K562 (cell line): ENCODE measurements at regions not wholly inside any gene's neighbourhood (a gene's known extent, or its start where the extent isn't known, plus 50 kb on each side); places are given as distances from the start of the nearest gene placed in this dataset.

Source experiments
- ATAC-seq: fragments of 200-7000 bp; cut with Tn5 transposase; 3 replicates; pipeline ENCODE4 v1.9.1; 2020; ENCODE audit warnings: moderate library complexity
- BruUV-seq: library from RNA; stranded (reverse); fragments of 400-500 nt; replicated peaks from 2 replicates; lab custom pipeline; 2021; lab: Mats Ljungman, UMichigan
- CTCF ChIA-PET: fragments of 300-600 bp; formaldehyde crosslinking; extraction: SDS; loops from one replicate; lab custom pipeline; 2021; ENCODE audit warnings: low intra/inter-chr PET ratio; lab: Yijun Ruan, JAX
- POLR2A ChIA-PET: fragments of 300-600, 350-650 bp; sonication (Branson Sonifier 250); formaldehyde crosslinking; extraction: SDS; loops from one replicate; lab custom pipeline; 2021; ENCODE audit warnings: antibody characterized with exemption, inconsistent platforms; lab: Yijun Ruan, JAX
- DNase-seq, 4 experiments: peaks; one replicate each; pipeline versions ENCODE4 v3.0.0 to v3.0.0-alpha.2; 2011 to 2018; ENCODE audit warnings: low spot score in 3 of 4, mixed read lengths in 3 of 4; ENCODE audit errors: extremely low read depth in 1 of 4
- FAIRE-seq: peaks from 2 replicates; lab custom pipeline; 2011; peaks lifted over from hg19 to GRCh38; lab: Jason Lieb, UNC
- H2AFZ ChIP-seq: 2 replicates; pipeline ENCODE4 v1.6.0; 2011; ENCODE audit warnings: low read depth, low read length, control low read depth, inconsistent platforms
- H3K27ac ChIP-seq: fragments of 200-600 bp; 3 replicates; pipeline ENCODE4 v1.8.0; 2011; ENCODE audit warnings: low read depth, mild to moderate bottlenecking, control low read depth, inconsistent platforms, low read length, moderate library complexity, mixed read lengths; ENCODE audit errors: extremely low read depth
- H3K27me3 ChIP-seq, 2 experiments: fragments of 300-600 bp in 1 of 2; 2 replicates in 1 of 2; 3 replicates in 1 of 2; pipeline versions ENCODE4 v1.6.0 to v1.8.0; 2011; ENCODE audit warnings: inconsistent platforms in 2 of 2, low read length in 2 of 2, mild to moderate bottlenecking in 1 of 2, mixed read lengths in 1 of 2, moderate library complexity in 1 of 2; ENCODE audit not compliant: control insufficient read depth in 2 of 2, insufficient read depth in 2 of 2
- H3K36me3 ChIP-seq: fragments of 300-600 bp; 3 replicates; pipeline ENCODE4 v1.8.0; 2011; ENCODE audit warnings: mild to moderate bottlenecking, low read length, inconsistent platforms; ENCODE audit not compliant: control insufficient read depth, insufficient read depth
- H3K4me1 ChIP-seq, 2 experiments: fragments of 200-600 bp in 1 of 2; replicated peaks in 1 of 2; 2 replicates in 1 of 2; 3 replicates in 1 of 2; pipeline versions ENCODE4 v1.5.1 to v1.8.0; 2011; ENCODE audit warnings: inconsistent platforms in 2 of 2, low read length in 2 of 2, mild to moderate bottlenecking in 1 of 2, mixed read lengths in 1 of 2, moderate library complexity in 1 of 2; ENCODE audit not compliant: control insufficient read depth in 2 of 2, insufficient read depth in 2 of 2
- H3K4me2 ChIP-seq: 2 replicates; pipeline ENCODE4 v1.6.1; 2011; ENCODE audit warnings: low read length, control low read depth, inconsistent platforms, mixed read lengths; ENCODE audit not compliant: insufficient read depth
- H3K4me3 ChIP-seq: fragments of 200-600 bp; sonication (generic), shearing (Covaris generic); 2 replicates; pipeline ENCODE4 v1.5.1; 2016; ENCODE audit warnings: control low read depth, inconsistent platforms
- H3K79me2 ChIP-seq: fragments of 200-600 bp; 3 replicates; pipeline ENCODE4 v1.8.0; 2011; ENCODE audit warnings: low read length, inconsistent platforms; ENCODE audit not compliant: control insufficient read depth, insufficient read depth
- H3K9ac ChIP-seq, 2 experiments: 2 replicates each; pipeline versions ENCODE4 v1.6.0 to v1.6.1; 2011; ENCODE audit warnings: low read depth in 2 of 2, low read length in 2 of 2, control low read depth in 1 of 2, inconsistent platforms in 1 of 2, mild to moderate bottlenecking in 1 of 2, mixed read lengths in 1 of 2; ENCODE audit not compliant: insufficient read depth in 1 of 2
- H3K9me1 ChIP-seq: one replicate; pipeline ENCODE4 v1.6.0; 2011; ENCODE audit warnings: inconsistent platforms, mild to moderate bottlenecking, low read length, moderate library complexity; ENCODE audit not compliant: control insufficient read depth, insufficient read depth
- H3K9me3 ChIP-seq: replicated peaks from 2 replicates; pipeline ENCODE4 v1.5.1; 2011; ENCODE audit warnings: low read depth, low read length, inconsistent platforms; ENCODE audit not compliant: control insufficient read depth, insufficient read depth
- H4K20me1 ChIP-seq: replicated peaks from 2 replicates; pipeline ENCODE4 v1.6.1; 2011; ENCODE audit warnings: low read length, inconsistent platforms, mixed read lengths; ENCODE audit not compliant: control insufficient read depth, insufficient read depth
- CBX1 ChIP-seq: sonication (generic); IDR thresholded peaks from 2 replicates; pipeline ENCODE4 v1.6.1; 2016; ENCODE audit warnings: antibody characterized with exemption, low read depth, mild to moderate bottlenecking
- CBX2 ChIP-seq: fragments of 200-600 bp; sonication (generic); IDR thresholded peaks from one replicate; pipeline ENCODE4 v1.6.1; 2012; ENCODE audit warnings: mild to moderate bottlenecking, low read length, inconsistent platforms; ENCODE audit not compliant: insufficient read depth, poor library complexity, severe bottlenecking
- FIP1L1 ChIP-seq: fragments of 200-400 bp; formaldehyde crosslinking; IDR thresholded peaks from 2 replicates; pipeline ENCODE4 v1.6.1; 2018; ENCODE audit warnings: mild to moderate bottlenecking, low read depth, low read length; ENCODE audit not compliant: poor library complexity, severe bottlenecking
- FOXJ2 ChIP-seq: fragments of 200-800 bp; sonication (Bioruptor generic); IDR thresholded peaks from 2 replicates; pipeline ENCODE4 v1.6.1; 2016; ENCODE audit warnings: missing genetic modification characterization, missing compliant biosample characterization
- GATAD2A ChIP-seq: fragments of 450-650 bp; IDR thresholded peaks from 2 replicates; pipeline ENCODE4 v1.6.1; 2017
- LARP7 ChIP-seq: fragments of 450-650 bp; IDR thresholded peaks from 2 replicates; pipeline ENCODE4 v1.6.1; 2016
- NBN ChIP-seq: fragments of 450-650 bp; IDR thresholded peaks from 2 replicates; pipeline ENCODE4 v1.6.1; 2016; ENCODE audit warnings: low read depth, mild to moderate bottlenecking
- POLR2H ChIP-seq: IDR thresholded peaks from 2 replicates; pipeline ENCODE4 v1.6.1; 2016; ENCODE audit warnings: missing genetic modification characterization, low read depth, mild to moderate bottlenecking, control low read depth, missing compliant biosample characterization, moderate library complexity
- RCOR1 ChIP-seq, 2 experiments: IDR thresholded peaks; 2 replicates each; pipeline ENCODE4 v1.6.1; 2012; ENCODE audit warnings: low read depth in 2 of 2, low read length in 2 of 2, borderline replicate concordance in 1 of 2, improper control_type of control experiment in 1 of 2
- RUNX1 ChIP-seq: sonication (generic); IDR thresholded peaks from 2 replicates; pipeline ENCODE4 v1.6.1; 2016; ENCODE audit warnings: antibody characterized with exemption, low read depth
- SPI1 ChIP-seq: IDR thresholded peaks from 2 replicates; pipeline ENCODE4 v1.6.1; 2011; ENCODE audit warnings: low read depth, low read length, control low read depth, borderline replicate concordance
- SRSF7 ChIP-seq: fragments of 200-400 bp; formaldehyde crosslinking; optimal IDR thresholded peaks from 2 replicates; pipeline ENCODE3; 2017; ENCODE audit warnings: mild to moderate bottlenecking, low read depth, low read length
- ZNF224 ChIP-seq: sonication (generic); formaldehyde crosslinking; IDR thresholded peaks from 2 replicates; pipeline ENCODE4 v1.8.0; 2022; ENCODE audit warnings: mild to moderate bottlenecking, missing genetic modification reagents
- ZNF512 ChIP-seq: IDR thresholded peaks from 2 replicates; pipeline ENCODE4 v1.6.1; 2016; ENCODE audit warnings: missing genetic modification characterization, missing compliant biosample characterization
- WGBS: fragments of 100-300 bp; shearing (Covaris generic); methylation state at CpG from one replicate; pipeline ENCODE4 v1.1.6; 2016; ENCODE audit warnings: low coverage, mixed read lengths; ENCODE audit not compliant: insufficient coverage; ENCODE audit errors: missing lambda C conversion rate; 5-methylcytosine and 5-hydroxymethylcytosine counted together
- in situ Hi-C: fragments of 300-500 bp; cut with MboI; formaldehyde crosslinking; loops from 4 replicates; pipeline ENCODE4 v1.15.0; 2018; ENCODE audit warnings: inconsistent platforms, mixed read lengths
- intact Hi-C: fragments of 100-400 bp; cut with micrococcal nuclease; formaldehyde crosslinking; loops from 2 replicates; pipeline ENCODE4 v1.14.2; 2022

- no peaks in the 10 kb centered on the region for H3K4me1 ChIP-seq
- no peaks in the 10 kb centered on the region for H4K20me1 ChIP-seq
- peaks cover 3 to 15% of the 10 kb centered on the region in 2 experiments; a peak in 4 of 5 replicates for H3K27me3 ChIP-seq
- no peak for DNase-seq
- POLR2A ChIA-PET, result interaction anchor here (0.5 kb wide), 1 partner anchor 14 kb away, joined by 3 read pairs; no protein-coding TSS in a partner anchor
- CTCF ChIA-PET, result no interaction called here
- BruUV-seq, result no TSS peak
- H3K27ac ChIP-seq, result no peak overlapping the region
- intact Hi-C loops (no loop called here), in situ Hi-C loops (no loop called here)
- TF ChIP-seq CBX1, result no peak
- no peak for TF ChIP-seq FOXJ2 (tag)
- H2AFZ ChIP-seq, result no peak overlapping the region
- ATAC-seq, result no peak
- FAIRE-seq, result no peak
- no peaks in the 10 kb centered on the region for H3K36me3 ChIP-seq
- no peak overlapping the region for H3K9ac ChIP-seq
- WGBS, result 0% methylated on average over 2 of the region's 4 CpGs
- no peak overlapping the region for H3K4me2 ChIP-seq
- no peaks in the 10 kb centered on the region for H3K9me3 ChIP-seq
- no peak overlapping the region for H3K4me3 ChIP-seq
- no peaks in the 10 kb centered on the region for H3K9me1 ChIP-seq
- no peaks in the 10 kb centered on the region for H3K79me2 ChIP-seq
Observed at GRCh38 chr2:234788841-234789240, 163.0 kb upstream of the SH3BP4 start.

DNA sequence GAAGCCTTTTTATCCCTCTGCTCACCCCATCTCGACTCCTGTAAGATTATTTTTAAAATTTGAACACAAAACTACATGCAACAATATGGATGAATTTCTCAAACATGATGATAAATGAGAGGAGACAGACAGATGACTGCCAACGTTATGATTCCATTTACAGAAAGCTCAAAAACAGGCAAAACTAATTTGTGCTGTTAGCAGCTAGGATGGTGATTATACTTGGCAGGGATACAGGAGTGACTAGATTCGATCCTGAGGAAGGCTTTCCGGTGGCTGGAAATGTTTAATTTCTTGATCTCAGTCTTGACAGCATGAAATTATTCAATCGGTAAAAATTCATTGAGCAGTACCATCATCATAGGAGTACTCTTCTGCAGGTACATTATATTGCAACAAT, 163.4 kb upstream of the SH3BP4 start:
- DNase-seq (no peak), FAIRE-seq (no peak), ATAC-seq (no peak)
- no peaks in the 10 kb centered on the region for H3K36me3 ChIP-seq
- no peaks in the 10 kb centered on the region for H3K4me1 ChIP-seq
- H3K27me3 ChIP-seq, result peaks cover 2 to 11% of the 10 kb centered on the region in 2 experiments; a peak in 4 of 5 replicates
- H3K4me2 ChIP-seq, result no peak overlapping the region
- no TSS peak for BruUV-seq
- POLR2A ChIA-PET, result no interaction called here
- in situ Hi-C loops, result no loop called here
- H3K79me2 ChIP-seq, result no peaks in the 10 kb centered on the region
- H4K20me1 ChIP-seq, result no peaks in the 10 kb centered on the region
- CTCF ChIA-PET, result no interaction called here
- no peak overlapping the region for H3K4me3 ChIP-seq
- H3K27ac ChIP-seq, result no peak overlapping the region
- H3K9ac ChIP-seq, result no peak overlapping the region
- intact Hi-C loops, result no loop called here
- H3K9me3 ChIP-seq, result no peaks in the 10 kb centered on the region
- no peaks in the 10 kb centered on the region for H3K9me1 ChIP-seq
- 0% methylated on average over 5 of the region's 5 CpGs for WGBS
- H2AFZ ChIP-seq, result no peak overlapping the region
- TF ChIP-seq POLR2H (tag) (no peak), CBX2 (no peak), NBN (no peak), ZNF224 (CRISPR knock-in tag) (no peak), LARP7 (no peak), GATAD2A (no peak), SRSF7 (no peak), RCOR1 (IDR thresholded peaks at IDR 0.05; ENCODE audit: borderline replicate concordance in 1 of 2, low read depth in 2 of 2, low read length in 2 of 2) (no peak), RUNX1 (no peak), FIP1L1 (no peak), SPI1 (no peak), ZNF512 (no peak)
